ENCODE measurements at regions not wholly inside any gene's neighbourhood (a gene's known extent, or its start where the extent isn't known, plus 50 kb on each side); places are given as distances from the start of the nearest gene placed in this dataset.
"Not testable (repeated sequence)": the region's sequence is repeated elsewhere in the genome, so short reads cannot be mapped to it uniquely, and the experiment has no call there.

- DNase-seq = no peak
Measured at GRCh38 chrX:3504916-3505315, 158.5 kb upstream of the MXRA5 start.

- DNase-seq = no peak
Measured at GRCh38 chrX:3501833-3502535, 155.5 kb upstream of the MXRA5 start.

- DNase-seq = not testable (repeated sequence)
Measured at GRCh38 chrX:3495836-3496769, 149.7 kb upstream of the MXRA5 start.

- no peak for DNase-seq
Measured at GRCh38 chrX:3493605-3494004, 147.2 kb upstream of the MXRA5 start.

GRCh38 chrX:3485727-3486126, 139.3 kb upstream of the MXRA5 start:
- no peak for DNase-seq

GRCh38 chrX:3479026-3479425, 132.6 kb upstream of the MXRA5 start:
- DNase-seq = no peak

- no peak for DNase-seq
Measured at GRCh38 chrX:3476973-3477372, 130.5 kb upstream of the MXRA5 start.

GRCh38 chrX:3470211-3470679, 123.8 kb upstream of the MXRA5 start:
- DNase-seq = not testable (repeated sequence)

GRCh38 chrX:3468031-3468430, 121.6 kb upstream of the MXRA5 start:
- DNase-seq = no peak

- no peak for DNase-seq
Measured at GRCh38 chrX:3465017-3465416, 118.6 kb upstream of the MXRA5 start.

GRCh38 chrX:3462166-3462508, 115.7 kb upstream of the MXRA5 start:
- no peak for DNase-seq

GRCh38 chrX:3461397-3462165, 115.1 kb upstream of the MXRA5 start:
- DNase-seq = no peak

GRCh38 chrX:3455796-3456195, 109.3 kb upstream of the MXRA5 start:
- no peak for DNase-seq

GRCh38 chrX:3451571-3451970, 105.1 kb upstream of the MXRA5 start:
- no peak for DNase-seq

GRCh38 chrX:3450881-3451570, 104.6 kb upstream of the MXRA5 start:
- DNase-seq = no peak

- no peak for DNase-seq
Measured at GRCh38 chrX:3449287-3449686, 102.8 kb upstream of the MXRA5 start.

GRCh38 chrX:3448563-3448962, 102.1 kb upstream of the MXRA5 start:
- DNase-seq = no peak

- DNase-seq = peak; percentile 1
Measured at GRCh38 chrX:3445806-3446490, 99.5 kb upstream of the MXRA5 start.

- no peak for DNase-seq
Measured at GRCh38 chrX:3443184-3443583, 96.7 kb upstream of the MXRA5 start.

GRCh38 chrX:3442691-3443090, 96.2 kb upstream of the MXRA5 start:
- no peak for DNase-seq

- no peak for DNase-seq
Measured at GRCh38 chrX:3440981-3441380, 94.5 kb upstream of the MXRA5 start.

- not testable (repeated sequence) for DNase-seq
Measured at GRCh38 chrX:3435916-3436315, 89.5 kb upstream of the MXRA5 start.

All from NCI-H1092 treated with DMSO at 0.1 percent for 48 hours (cell line).